ENCODE measurements at regions not wholly inside any gene's neighbourhood (a gene's known extent, or its start where the extent isn't known, plus 50 kb on each side); places are given as distances from the start of the nearest gene placed in this dataset.

- no peak overlapping the region for H3K27ac Mint-ChIP-seq
- H3K9me3 Mint-ChIP-seq, result peaks cover 44% of the 10 kb centered on the region
- H3K4me1 Mint-ChIP-seq, result no peaks in the 10 kb centered on the region
- no peaks in the 10 kb centered on the region for H3K27me3 Mint-ChIP-seq (ENCODE audit: low read depth)
- no peak for DNase-seq (ENCODE audit: low spot score in 2 of 2, unreplicated experiment in 2 of 2)
- peaks cover 2% of the 10 kb centered on the region for H3K36me3 Mint-ChIP-seq
- no peak for TF ChIP-seq CTCF (IDR thresholded peaks at IDR 0.05; ENCODE audit: unreplicated experiment)
- no peak overlapping the region for H3K4me3 Mint-ChIP-seq
These were observed 686.6 kb upstream of the FAT3 start for GRCh38 chr11:91538065-91538464.

GRCh38 chr11:91536366-91536765 is 688.3 kb upstream of the FAT3 start:
- H3K4me3 Mint-ChIP-seq, result no peak overlapping the region
- H3K36me3 Mint-ChIP-seq, result peaks cover 2% of the 10 kb centered on the region
- no peak overlapping the region for H3K27ac Mint-ChIP-seq
- no peak for TF ChIP-seq CTCF (IDR thresholded peaks at IDR 0.05; ENCODE audit: unreplicated experiment)
- no peak for DNase-seq (ENCODE audit: low spot score in 2 of 2, unreplicated experiment in 2 of 2)
- H3K9me3 Mint-ChIP-seq, result peaks cover 40% of the 10 kb centered on the region
- no peaks in the 10 kb centered on the region for H3K27me3 Mint-ChIP-seq (ENCODE audit: low read depth)
- H3K4me1 Mint-ChIP-seq, result no peaks in the 10 kb centered on the region

GRCh38 chr11:91528965-91529364 is 695.7 kb upstream of the FAT3 start:
- H3K4me3 Mint-ChIP-seq, result no peak overlapping the region
- TF ChIP-seq CTCF (IDR thresholded peaks at IDR 0.05; ENCODE audit: unreplicated experiment), result no peak
- no peak for DNase-seq (ENCODE audit: low spot score in 2 of 2, unreplicated experiment in 2 of 2)
- peaks cover 35% of the 10 kb centered on the region for H3K9me3 Mint-ChIP-seq
- H3K27ac Mint-ChIP-seq, result no peak overlapping the region
- H3K27me3 Mint-ChIP-seq (ENCODE audit: low read depth), result no peaks in the 10 kb centered on the region
- no peaks in the 10 kb centered on the region for H3K4me1 Mint-ChIP-seq
- H3K36me3 Mint-ChIP-seq, result peaks cover 8% of the 10 kb centered on the region

GRCh38 chr11:91527380-91528030 is 697.1 kb upstream of the FAT3 start:
- H3K4me1 Mint-ChIP-seq, result no peaks in the 10 kb centered on the region
- no peak overlapping the region for H3K4me3 Mint-ChIP-seq
- no peak overlapping the region for H3K27ac Mint-ChIP-seq
- H3K27me3 Mint-ChIP-seq (ENCODE audit: low read depth), result no peaks in the 10 kb centered on the region
- no peak for DNase-seq (ENCODE audit: low spot score in 2 of 2, unreplicated experiment in 2 of 2)
- peaks cover 28% of the 10 kb centered on the region for H3K9me3 Mint-ChIP-seq
- peaks cover 8% of the 10 kb centered on the region for H3K36me3 Mint-ChIP-seq
- TF ChIP-seq CTCF (IDR thresholded peaks at IDR 0.05; ENCODE audit: unreplicated experiment), result no peak

GRCh38 chr11:91513734-91514133 is 710.9 kb upstream of the FAT3 start:
- Mint-ChIP-seq H3K27ac (no peak overlapping the region), H3K4me1 (peaks cover 8% of the 10 kb centered on the region), H3K9me3 (no peaks in the 10 kb centered on the region), H3K4me3 (no peak overlapping the region), H3K36me3 (no peaks in the 10 kb centered on the region), H3K27me3 (ENCODE audit: low read depth) (no peaks in the 10 kb centered on the region)
- TF ChIP-seq CTCF (IDR thresholded peaks at IDR 0.05; ENCODE audit: unreplicated experiment), result no peak
- DNase-seq (ENCODE audit: low spot score in 2 of 2, unreplicated experiment in 2 of 2), result no peak

- Mint-ChIP-seq H3K9me3 (no peaks in the 10 kb centered on the region), H3K27ac (no peak overlapping the region), H3K4me1 (peaks cover 17% of the 10 kb centered on the region), H3K36me3 (no peaks in the 10 kb centered on the region), H3K27me3 (ENCODE audit: low read depth) (no peaks in the 10 kb centered on the region), H3K4me3 (no peak overlapping the region)
- no peak for DNase-seq (ENCODE audit: low spot score in 2 of 2, unreplicated experiment in 2 of 2)
- TF ChIP-seq CTCF (IDR thresholded peaks at IDR 0.05; ENCODE audit: unreplicated experiment), result no peak
These were observed 726.8 kb upstream of the FAT3 start for GRCh38 chr11:91497847-91498246.

Data from mesothelial cell of epicardium (in vitro differentiated cells).